H1 (cell line): ENCODE measurements at regions not wholly inside any gene's neighbourhood (a gene's known extent, or its start where the extent isn't known, plus 50 kb on each side); places are given as distances from the start of the nearest gene placed in this dataset.

Experiments
- BRCA1 ChIP-seq: IDR thresholded peaks from 2 replicates; pipeline ENCODE4 v1.6.1; 2012; ENCODE audit warnings: low read depth, low read length, improper control_type of control experiment
- CBX8 ChIP-seq: fragments of 300-800, 300-1000 bp; sonication (generic); IDR thresholded peaks from 2 replicates; pipeline ENCODE4 v1.7.1; 2016; ENCODE audit warnings: low read depth, low read length, borderline replicate concordance
- CHD2 ChIP-seq: IDR thresholded peaks from 2 replicates; pipeline ENCODE4 v1.6.1; 2012; ENCODE audit warnings: low read length, improper control_type of control experiment
- CREB1 ChIP-seq: IDR thresholded peaks from 2 replicates; pipeline ENCODE4 v1.6.1; 2012; ENCODE audit warnings: inconsistent platforms
- EZH2 ChIP-seq: fragments of 200-600 bp; sonication (generic); IDR thresholded peaks from 2 replicates; pipeline ENCODE4 v1.7.1; 2012; ENCODE audit warnings: low read depth, mild to moderate bottlenecking, moderate library complexity, low read length, inconsistent platforms; ENCODE audit not compliant: severe bottlenecking
- TBP ChIP-seq: IDR thresholded peaks from 2 replicates; pipeline ENCODE4 v1.6.1; 2011; ENCODE audit warnings: low read depth, low read length, improper control_type of control experiment
- ZNF274 ChIP-seq: IDR thresholded peaks from 2 replicates; pipeline ENCODE4 v1.7.0; 2012; ENCODE audit warnings: low read length, borderline replicate concordance; ENCODE audit errors: extremely low read depth
- TF ChIP-seq, protein P1 (sequence below): fragments of 300-600 bp; sonication (generic); IDR thresholded peaks from 2 replicates; pipeline ENCODE4 v1.7.1; 2012; ENCODE audit warnings: low read length, moderate library complexity, mild to moderate bottlenecking, inconsistent platforms; ENCODE audit not compliant: insufficient replicate concordance
- TF ChIP-seq, protein P2 (sequence below): IDR thresholded peaks from 2 replicates; pipeline ENCODE4 v1.6.1; 2011; ENCODE audit warnings: low read length, improper control_type of control experiment
- TF ChIP-seq, protein P3 (sequence below): IDR thresholded peaks from 2 replicates; pipeline ENCODE4 v1.6.1; 2012; ENCODE audit warnings: inconsistent platforms

DNA sequence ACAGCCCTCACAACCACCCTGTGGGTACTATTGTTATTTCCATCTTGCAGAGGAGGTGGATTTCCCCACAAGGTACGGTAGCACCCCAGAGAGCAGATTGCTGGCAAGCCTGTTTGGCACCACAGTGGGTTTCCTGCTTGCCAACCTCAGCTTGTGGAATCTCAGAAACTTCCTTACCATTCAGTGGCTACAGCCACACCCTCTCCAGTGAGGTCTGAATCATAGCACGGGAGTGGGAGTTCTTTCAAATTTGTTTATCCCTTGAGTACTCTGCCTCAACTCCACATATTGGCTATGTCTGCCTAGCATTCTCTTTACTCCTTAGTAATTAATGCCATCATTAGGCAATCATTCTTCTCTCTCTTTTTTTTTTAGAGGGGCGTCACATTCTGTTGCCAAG lies 162.1 kb downstream of the PTPRU start (continued):
- TF ChIP-seq, protein P1, sequence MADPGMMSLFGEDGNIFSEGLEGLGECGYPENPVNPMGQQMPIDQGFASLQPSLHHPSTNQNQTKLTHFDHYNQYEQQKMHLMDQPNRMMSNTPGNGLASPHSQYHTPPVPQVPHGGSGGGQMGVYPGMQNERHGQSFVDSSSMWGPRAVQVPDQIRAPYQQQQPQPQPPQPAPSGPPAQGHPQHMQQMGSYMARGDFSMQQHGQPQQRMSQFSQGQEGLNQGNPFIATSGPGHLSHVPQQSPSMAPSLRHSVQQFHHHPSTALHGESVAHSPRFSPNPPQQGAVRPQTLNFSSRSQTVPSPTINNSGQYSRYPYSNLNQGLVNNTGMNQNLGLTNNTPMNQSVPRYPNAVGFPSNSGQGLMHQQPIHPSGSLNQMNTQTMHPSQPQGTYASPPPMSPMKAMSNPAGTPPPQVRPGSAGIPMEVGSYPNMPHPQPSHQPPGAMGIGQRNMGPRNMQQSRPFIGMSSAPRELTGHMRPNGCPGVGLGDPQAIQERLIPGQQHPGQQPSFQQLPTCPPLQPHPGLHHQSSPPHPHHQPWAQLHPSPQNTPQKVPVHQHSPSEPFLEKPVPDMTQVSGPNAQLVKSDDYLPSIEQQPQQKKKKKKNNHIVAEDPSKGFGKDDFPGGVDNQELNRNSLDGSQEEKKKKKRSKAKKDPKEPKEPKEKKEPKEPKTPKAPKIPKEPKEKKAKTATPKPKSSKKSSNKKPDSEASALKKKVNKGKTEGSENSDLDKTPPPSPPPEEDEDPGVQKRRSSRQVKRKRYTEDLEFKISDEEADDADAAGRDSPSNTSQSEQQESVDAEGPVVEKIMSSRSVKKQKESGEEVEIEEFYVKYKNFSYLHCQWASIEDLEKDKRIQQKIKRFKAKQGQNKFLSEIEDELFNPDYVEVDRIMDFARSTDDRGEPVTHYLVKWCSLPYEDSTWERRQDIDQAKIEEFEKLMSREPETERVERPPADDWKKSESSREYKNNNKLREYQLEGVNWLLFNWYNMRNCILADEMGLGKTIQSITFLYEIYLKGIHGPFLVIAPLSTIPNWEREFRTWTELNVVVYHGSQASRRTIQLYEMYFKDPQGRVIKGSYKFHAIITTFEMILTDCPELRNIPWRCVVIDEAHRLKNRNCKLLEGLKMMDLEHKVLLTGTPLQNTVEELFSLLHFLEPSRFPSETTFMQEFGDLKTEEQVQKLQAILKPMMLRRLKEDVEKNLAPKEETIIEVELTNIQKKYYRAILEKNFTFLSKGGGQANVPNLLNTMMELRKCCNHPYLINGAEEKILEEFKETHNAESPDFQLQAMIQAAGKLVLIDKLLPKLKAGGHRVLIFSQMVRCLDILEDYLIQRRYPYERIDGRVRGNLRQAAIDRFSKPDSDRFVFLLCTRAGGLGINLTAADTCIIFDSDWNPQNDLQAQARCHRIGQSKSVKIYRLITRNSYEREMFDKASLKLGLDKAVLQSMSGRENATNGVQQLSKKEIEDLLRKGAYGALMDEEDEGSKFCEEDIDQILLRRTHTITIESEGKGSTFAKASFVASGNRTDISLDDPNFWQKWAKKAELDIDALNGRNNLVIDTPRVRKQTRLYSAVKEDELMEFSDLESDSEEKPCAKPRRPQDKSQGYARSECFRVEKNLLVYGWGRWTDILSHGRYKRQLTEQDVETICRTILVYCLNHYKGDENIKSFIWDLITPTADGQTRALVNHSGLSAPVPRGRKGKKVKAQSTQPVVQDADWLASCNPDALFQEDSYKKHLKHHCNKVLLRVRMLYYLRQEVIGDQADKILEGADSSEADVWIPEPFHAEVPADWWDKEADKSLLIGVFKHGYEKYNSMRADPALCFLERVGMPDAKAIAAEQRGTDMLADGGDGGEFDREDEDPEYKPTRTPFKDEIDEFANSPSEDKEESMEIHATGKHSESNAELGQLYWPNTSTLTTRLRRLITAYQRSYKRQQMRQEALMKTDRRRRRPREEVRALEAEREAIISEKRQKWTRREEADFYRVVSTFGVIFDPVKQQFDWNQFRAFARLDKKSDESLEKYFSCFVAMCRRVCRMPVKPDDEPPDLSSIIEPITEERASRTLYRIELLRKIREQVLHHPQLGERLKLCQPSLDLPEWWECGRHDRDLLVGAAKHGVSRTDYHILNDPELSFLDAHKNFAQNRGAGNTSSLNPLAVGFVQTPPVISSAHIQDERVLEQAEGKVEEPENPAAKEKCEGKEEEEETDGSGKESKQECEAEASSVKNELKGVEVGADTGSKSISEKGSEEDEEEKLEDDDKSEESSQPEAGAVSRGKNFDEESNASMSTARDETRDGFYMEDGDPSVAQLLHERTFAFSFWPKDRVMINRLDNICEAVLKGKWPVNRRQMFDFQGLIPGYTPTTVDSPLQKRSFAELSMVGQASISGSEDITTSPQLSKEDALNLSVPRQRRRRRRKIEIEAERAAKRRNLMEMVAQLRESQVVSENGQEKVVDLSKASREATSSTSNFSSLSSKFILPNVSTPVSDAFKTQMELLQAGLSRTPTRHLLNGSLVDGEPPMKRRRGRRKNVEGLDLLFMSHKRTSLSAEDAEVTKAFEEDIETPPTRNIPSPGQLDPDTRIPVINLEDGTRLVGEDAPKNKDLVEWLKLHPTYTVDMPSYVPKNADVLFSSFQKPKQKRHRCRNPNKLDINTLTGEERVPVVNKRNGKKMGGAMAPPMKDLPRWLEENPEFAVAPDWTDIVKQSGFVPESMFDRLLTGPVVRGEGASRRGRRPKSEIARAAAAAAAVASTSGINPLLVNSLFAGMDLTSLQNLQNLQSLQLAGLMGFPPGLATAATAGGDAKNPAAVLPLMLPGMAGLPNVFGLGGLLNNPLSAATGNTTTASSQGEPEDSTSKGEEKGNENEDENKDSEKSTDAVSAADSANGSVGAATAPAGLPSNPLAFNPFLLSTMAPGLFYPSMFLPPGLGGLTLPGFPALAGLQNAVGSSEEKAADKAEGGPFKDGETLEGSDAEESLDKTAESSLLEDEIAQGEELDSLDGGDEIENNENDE = no peak
- TF ChIP-seq ZNF274 (no peak), CBX8 (no peak), BRCA1 (no peak), EZH2 (no peak), CREB1 (no peak), CHD2 (no peak), TBP (no peak)
- TF ChIP-seq, protein P2, sequence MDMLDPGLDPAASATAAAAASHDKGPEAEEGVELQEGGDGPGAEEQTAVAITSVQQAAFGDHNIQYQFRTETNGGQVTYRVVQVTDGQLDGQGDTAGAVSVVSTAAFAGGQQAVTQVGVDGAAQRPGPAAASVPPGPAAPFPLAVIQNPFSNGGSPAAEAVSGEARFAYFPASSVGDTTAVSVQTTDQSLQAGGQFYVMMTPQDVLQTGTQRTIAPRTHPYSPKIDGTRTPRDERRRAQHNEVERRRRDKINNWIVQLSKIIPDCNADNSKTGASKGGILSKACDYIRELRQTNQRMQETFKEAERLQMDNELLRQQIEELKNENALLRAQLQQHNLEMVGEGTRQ = no peak
- TF ChIP-seq, protein P3, sequence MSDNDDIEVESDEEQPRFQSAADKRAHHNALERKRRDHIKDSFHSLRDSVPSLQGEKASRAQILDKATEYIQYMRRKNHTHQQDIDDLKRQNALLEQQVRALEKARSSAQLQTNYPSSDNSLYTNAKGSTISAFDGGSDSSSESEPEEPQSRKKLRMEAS = no peak
